ENCODE measurements at regions not wholly inside any gene's neighbourhood (a gene's known extent, or its start where the extent isn't known, plus 50 kb on each side); places are given as distances from the start of the nearest gene placed in this dataset.

DNA sequence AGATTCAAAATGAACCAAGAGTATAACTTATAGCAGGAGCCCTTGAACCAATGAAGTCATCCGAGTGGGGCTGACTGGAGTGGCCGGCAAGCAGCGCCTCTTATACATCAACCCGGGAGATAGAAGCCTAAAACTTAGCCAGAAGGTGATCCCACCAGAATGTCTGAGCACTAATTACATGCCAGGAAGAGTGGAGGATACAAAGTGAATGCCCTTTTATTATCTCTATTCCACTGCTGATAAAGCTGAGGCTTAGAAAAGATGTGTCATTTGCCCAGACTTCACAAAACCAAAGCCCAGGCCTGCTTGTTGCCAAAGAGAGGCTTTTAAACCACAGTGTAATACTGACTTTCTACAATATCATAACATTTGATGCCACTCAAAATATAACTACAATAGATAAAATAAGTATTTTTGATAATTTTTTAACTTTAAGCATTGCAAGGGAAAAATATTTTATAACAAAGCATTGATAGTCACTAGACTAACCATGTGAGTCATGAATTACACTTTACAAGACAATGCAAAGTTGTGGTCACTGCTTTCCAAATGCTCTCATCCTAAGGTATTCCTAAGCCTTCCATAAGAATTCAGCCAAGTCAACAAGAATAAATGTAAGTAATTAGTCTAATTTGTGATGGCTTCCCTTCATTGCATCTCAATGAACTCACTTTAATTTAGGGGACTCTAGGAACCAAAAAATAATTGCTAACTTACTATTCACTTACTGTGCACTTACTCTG, 58.6 kb upstream of the ARID5B start:
- DNase-seq: no peak

DNA sequence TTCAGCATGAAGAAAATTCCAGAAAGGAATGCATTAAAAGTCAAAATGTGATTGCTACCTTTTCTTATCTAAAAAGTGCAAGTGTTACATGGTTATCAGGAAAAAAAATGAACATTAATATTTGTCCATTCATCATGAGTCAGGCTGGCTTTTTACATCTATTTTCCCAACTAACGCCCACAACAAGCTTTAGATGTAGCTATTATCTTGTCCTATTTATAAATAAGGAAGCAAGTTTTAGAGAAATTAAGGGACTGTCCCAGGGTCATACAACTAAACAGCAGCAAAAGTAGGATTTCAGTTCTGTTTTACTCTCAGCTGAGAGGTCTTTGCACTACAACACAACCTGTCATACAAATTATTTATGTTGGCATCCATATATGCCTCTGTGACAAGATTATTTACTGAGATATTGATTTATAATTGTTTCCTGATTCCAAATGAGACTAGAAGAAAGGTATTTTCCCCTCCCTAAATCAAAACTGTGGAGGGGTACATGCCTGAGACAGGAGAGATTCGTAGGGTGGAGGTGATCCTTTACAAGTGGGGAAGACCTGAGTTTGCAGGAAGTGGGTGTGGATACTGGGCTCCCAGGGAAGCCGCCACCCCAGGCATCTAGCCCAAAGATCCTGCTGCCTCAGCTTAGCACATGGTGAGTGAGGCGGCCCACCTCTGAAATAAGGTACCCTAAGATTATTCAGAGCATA, 57.2 kb upstream of the ARID5B start:
- DNase-seq: no peak

DNA sequence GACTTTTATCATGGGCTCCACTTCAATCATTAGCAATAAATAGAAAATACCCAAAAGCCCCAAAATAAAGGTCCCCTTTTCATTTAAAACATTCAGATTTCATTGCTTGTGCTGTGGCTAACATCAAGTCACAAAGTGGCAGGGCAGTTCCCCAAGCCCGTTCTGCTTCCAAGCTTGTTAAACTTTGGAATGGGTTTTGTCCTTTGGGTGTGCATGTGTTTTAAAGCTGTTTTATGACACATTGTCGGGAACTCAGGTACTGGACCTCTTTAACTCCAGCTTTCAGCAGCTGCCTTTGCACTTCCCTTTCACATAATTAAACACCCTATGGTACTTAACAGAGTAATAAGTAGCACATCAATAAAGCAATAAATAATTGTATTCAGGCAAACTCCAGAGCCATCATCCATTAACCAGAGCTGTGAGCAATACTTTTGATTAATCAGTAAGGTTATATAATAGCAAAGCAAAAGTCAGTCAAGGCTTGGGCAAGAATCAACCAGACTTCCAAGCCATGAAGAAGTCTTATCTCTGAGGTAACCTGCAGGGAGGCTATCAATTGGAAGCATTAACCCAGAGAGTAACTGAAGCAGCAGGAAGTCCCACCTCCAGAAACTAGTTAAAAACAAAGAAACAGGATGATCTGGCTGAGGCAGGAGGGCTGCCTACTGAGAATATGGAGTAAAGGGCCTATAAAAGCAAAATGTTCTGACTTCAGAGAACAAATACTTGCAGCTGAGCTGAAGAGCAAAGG, 56.1 kb upstream of the ARID5B start:
- DNase-seq: no peak

DNA sequence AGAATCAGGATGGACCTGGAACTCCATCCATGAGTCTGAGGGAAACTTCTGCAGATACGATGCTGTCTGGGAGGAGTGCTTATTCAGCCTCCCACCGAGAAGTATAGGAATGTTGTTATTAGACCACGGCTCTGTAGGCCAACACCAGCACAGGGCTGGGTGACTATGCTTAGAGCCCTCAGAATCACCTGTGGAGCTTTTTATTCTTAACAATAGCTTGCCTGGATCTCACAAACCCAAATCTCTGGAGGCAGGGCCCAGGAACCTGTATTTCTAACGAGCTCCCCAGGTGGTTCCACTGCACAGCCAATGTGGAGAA, 55.6 kb upstream of the ARID5B start:
- DNase-seq: no peak

DNA sequence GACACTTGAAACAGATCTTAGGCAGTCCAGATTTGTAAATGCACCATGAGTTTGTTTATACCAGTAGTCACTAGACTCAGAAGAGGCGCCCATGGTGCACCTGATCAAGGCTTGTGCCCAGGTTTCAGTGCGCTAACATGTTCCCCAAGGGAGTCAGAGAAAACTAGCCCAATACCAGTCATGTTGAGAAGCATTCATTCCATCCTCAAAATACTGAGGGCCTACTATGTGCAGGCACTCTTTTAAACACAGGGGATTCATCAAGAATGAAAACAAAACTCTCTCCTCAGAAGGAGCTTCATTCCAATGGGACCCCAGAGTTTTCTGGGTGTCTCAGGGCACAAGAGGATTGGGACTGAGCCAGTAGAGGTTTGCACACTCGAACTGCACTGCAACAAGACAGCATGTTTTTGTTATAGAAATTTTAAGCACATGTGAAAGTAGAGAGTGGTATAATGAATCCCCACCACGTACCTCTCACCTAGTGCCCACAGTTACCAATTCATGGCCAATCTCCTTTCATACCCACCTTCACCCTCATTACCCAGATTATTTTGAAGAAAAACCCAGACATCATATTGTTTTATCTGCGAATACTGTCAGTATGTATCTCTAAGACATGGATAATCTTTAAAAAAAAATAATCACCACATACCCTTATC, 55.0 kb upstream of the ARID5B start:
- no peak for DNase-seq

DNA sequence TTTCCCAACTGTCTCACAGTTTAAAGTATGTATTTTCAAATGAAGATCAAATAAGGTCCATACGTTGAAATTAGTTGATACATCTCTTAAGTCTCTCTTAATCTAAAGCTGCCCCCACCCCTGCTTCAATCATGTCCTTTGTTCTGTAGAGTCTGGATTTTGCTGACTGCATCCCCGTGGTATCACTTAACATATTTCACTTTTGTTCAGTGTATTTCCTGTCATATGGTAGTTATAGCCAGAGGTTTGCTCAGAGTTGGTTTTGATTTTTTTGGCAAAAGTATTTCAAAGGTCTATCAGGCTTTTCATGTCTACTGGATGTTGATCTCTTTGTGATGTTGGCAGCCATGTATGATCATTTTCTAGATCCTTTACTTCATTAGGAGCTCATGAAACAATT, 54.4 kb upstream of the ARID5B start:
- no peak for DNase-seq

DNA sequence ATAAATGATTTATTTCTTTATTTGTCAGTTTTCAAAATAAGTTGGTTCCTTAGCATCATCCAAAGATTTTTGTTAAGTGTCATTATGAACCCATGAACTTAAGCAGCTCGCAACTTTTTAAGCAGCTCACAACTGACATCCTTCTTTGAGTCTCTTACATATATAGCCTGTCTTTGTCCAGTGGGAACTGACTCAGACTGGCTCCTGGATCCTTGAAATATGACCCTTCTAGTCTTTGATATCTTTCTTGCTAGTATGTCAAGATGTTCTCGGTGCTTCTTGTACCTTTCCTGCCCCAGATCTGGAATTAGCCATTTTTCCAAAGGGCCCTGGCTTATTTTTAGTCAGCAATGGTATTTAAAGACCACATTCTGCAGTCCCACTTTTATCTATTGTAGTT, 53.9 kb upstream of the ARID5B start:
- no peak for DNase-seq

DNA sequence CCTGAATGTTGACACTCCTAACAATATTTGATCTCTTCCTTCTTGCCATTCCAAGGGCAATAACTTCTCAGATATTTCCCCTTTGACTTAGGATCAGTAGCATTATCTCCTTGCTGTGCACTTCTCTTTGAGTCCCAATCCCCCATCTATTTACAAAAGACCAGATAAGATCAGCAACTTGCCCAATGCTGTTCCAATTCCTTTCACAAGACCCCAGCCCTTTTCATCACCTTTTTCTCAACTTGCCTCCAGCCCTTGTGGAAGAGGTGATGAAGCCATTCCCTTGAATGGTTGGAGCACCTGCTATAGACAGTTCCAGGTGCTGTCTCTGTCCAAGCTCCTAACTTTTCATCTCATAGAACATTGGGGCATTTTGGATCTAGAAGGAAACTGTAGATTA, 51.1 kb upstream of the ARID5B start:
- no peak for DNase-seq

Data from NCI-H446 (cell line).